B cell (primary cell): ENCODE measurements at regions not wholly inside any gene's neighbourhood (a gene's known extent, or its start where the extent isn't known, plus 50 kb on each side); places are given as distances from the start of the nearest gene placed in this dataset.

Experiments used
- EZH2 ChIP-seq: IDR thresholded peaks from 2 replicates; pipeline ENCODE4 v1.6.1; 2012; ENCODE audit warnings: borderline replicate concordance, low read depth, mild to moderate bottlenecking, moderate library complexity, low read length; ENCODE audit not compliant: insufficient read depth, poor library complexity, severe bottlenecking
- TF ChIP-seq, protein P1 (sequence below): fragments of 200-600 bp; IDR thresholded peaks from one replicate; pipeline ENCODE4 v1.8.0; 2022; ENCODE audit warnings: antibody characterized with exemption, mild to moderate bottlenecking

GRCh38 chr13:39133781-39134180 lies 95.5 kb downstream of the NHLRC3 start:
- TF ChIP-seq, protein P1, sequence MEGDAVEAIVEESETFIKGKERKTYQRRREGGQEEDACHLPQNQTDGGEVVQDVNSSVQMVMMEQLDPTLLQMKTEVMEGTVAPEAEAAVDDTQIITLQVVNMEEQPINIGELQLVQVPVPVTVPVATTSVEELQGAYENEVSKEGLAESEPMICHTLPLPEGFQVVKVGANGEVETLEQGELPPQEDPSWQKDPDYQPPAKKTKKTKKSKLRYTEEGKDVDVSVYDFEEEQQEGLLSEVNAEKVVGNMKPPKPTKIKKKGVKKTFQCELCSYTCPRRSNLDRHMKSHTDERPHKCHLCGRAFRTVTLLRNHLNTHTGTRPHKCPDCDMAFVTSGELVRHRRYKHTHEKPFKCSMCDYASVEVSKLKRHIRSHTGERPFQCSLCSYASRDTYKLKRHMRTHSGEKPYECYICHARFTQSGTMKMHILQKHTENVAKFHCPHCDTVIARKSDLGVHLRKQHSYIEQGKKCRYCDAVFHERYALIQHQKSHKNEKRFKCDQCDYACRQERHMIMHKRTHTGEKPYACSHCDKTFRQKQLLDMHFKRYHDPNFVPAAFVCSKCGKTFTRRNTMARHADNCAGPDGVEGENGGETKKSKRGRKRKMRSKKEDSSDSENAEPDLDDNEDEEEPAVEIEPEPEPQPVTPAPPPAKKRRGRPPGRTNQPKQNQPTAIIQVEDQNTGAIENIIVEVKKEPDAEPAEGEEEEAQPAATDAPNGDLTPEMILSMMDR = no peak
- TF ChIP-seq EZH2 = no peak
